Fibroblast of lung (primary cell): ENCODE measurements at regions not wholly inside any gene's neighbourhood (a gene's known extent, or its start where the extent isn't known, plus 50 kb on each side); places are given as distances from the start of the nearest gene placed in this dataset.

ENCODE experiments used
- EZH2 ChIP-seq: IDR thresholded peaks from 2 replicates; pipeline ENCODE4 v1.5.1; 2012; ENCODE audit warnings: low read length, control low read depth, mild to moderate bottlenecking; ENCODE audit errors: missing control alignments
- TF ChIP-seq, protein P1 (sequence below), 2 donors: IDR thresholded peaks in 1 of 2; conservative IDR thresholded peaks in 1 of 2; 1 replicate in 1 of 2; 2 replicates in 1 of 2; pipeline ENCODE4 v1.5.1; 2011 to 2012; ENCODE audit warnings: low read length in 2 of 2, control low read depth in 1 of 2, inconsistent platforms in 1 of 2, low read depth in 1 of 2, mild to moderate bottlenecking in 1 of 2

DNA sequence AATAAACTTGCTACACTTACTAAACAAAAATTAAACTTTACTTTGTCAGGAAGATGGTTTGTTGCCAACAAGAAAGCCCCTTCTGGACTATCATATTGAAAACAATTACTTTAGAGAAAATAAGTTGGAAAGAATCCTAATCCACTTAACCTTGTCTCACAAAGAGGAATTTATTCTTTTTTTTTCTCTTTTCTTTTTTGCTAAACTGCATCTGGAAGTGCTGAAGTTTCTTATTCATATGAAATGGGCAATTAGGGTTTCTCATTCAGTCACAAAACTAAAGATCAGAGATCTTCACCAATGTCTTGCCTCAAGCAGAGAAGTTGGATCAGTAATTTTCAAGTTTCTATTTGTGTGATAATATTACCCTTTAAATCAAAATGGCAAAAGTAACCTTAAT lies 234.9 kb upstream of the AMOT start:
- TF ChIP-seq, protein P1, sequence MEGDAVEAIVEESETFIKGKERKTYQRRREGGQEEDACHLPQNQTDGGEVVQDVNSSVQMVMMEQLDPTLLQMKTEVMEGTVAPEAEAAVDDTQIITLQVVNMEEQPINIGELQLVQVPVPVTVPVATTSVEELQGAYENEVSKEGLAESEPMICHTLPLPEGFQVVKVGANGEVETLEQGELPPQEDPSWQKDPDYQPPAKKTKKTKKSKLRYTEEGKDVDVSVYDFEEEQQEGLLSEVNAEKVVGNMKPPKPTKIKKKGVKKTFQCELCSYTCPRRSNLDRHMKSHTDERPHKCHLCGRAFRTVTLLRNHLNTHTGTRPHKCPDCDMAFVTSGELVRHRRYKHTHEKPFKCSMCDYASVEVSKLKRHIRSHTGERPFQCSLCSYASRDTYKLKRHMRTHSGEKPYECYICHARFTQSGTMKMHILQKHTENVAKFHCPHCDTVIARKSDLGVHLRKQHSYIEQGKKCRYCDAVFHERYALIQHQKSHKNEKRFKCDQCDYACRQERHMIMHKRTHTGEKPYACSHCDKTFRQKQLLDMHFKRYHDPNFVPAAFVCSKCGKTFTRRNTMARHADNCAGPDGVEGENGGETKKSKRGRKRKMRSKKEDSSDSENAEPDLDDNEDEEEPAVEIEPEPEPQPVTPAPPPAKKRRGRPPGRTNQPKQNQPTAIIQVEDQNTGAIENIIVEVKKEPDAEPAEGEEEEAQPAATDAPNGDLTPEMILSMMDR (conservative IDR thresholded peaks at IDR 0.05 in 1 of 2, IDR thresholded peaks at IDR 0.05 in 1 of 2; ENCODE audit: low read depth in 1 of 2, low read length in 2 of 2) = no peak
- TF ChIP-seq EZH2 = no peak
